ENCODE measurements at regions not wholly inside any gene's neighbourhood (a gene's known extent, or its start where the extent isn't known, plus 50 kb on each side); places are given as distances from the start of the nearest gene placed in this dataset.

DNA sequence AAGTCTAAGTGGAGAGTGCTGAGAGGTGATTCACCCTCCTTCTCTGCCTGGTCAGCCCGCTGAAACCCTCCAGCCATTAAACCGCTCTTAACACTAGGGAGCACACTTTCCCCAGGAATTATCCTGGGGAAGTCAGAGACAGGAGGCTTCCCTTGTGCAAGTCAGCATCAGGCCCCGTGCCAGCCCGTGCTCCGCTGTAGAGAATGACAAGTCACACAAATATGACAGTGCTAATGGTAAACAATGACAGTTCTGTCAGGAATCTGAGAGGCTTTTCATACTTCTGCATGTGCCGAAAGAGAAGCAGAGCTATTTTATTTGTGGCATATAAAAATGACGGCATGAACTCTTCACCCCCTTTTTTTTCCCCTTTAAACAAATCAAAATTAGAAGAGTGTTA is 816.9 kb upstream of the SLC10A2 start:
- TF ChIP-seq EZH2 (IDR thresholded peaks at IDR 0.05; ENCODE audit: insufficient read depth, poor library complexity, severe bottlenecking), result no peak
- TF ChIP-seq EZH2phosphoT487 (IDR thresholded peaks at IDR 0.05; ENCODE audit: insufficient read depth, low read depth), result no peak
